Kidney capillary endothelial cell (primary cell): ENCODE measurements at regions not wholly inside any gene's neighbourhood (a gene's known extent, or its start where the extent isn't known, plus 50 kb on each side); places are given as distances from the start of the nearest gene placed in this dataset.

Experiments used
- DNase-seq: peaks from one replicate; pipeline ENCODE4 v3.0.0-alpha.2; 2018; ENCODE audit warnings: low spot score

- DNase-seq, result no peak
Observed at GRCh38 chrX:107502316-107502715, 52.9 kb downstream of the FRMPD3 start.

GRCh38 chrX:107504006-107504405, 54.6 kb downstream of the FRMPD3 start:
- no peak for DNase-seq

- DNase-seq, result no peak
Observed at GRCh38 chrX:107505223-107505622, 55.8 kb downstream of the FRMPD3 start.

GRCh38 chrX:107506596-107507031, 57.2 kb downstream of the FRMPD3 start:
- DNase-seq, result no peak

GRCh38 chrX:107507093-107507743, 57.8 kb downstream of the FRMPD3 start:
- DNase-seq, result no peak

- DNase-seq, result no peak
Observed at GRCh38 chrX:107507744-107508117, 58.3 kb downstream of the FRMPD3 start.

GRCh38 chrX:107508925-107509324, 59.5 kb downstream of the FRMPD3 start:
- DNase-seq, result no peak

GRCh38 chrX:107514944-107515343, 65.5 kb downstream of the FRMPD3 start:
- DNase-seq, result no peak

- no peak for DNase-seq
Observed at GRCh38 chrX:107521877-107522586, 72.6 kb downstream of the FRMPD3 start.

GRCh38 chrX:107522901-107523300, 73.4 kb downstream of the FRMPD3 start:
- no peak for DNase-seq

GRCh38 chrX:107526141-107526540, 76.7 kb downstream of the FRMPD3 start:
- no peak for DNase-seq

- no peak for DNase-seq
Observed at GRCh38 chrX:107530141-107530540, 80.7 kb downstream of the FRMPD3 start.

GRCh38 chrX:107537815-107538214, 88.4 kb downstream of the FRMPD3 start:
- peak; percentile 22 for DNase-seq

GRCh38 chrX:107541244-107541643, 87.1 kb upstream of the PRPS1 start:
- no peak for DNase-seq

- no peak for DNase-seq
Observed at GRCh38 chrX:107542040-107542439, 86.3 kb upstream of the PRPS1 start.

GRCh38 chrX:107542500-107542899, 85.8 kb upstream of the PRPS1 start:
- DNase-seq, result no peak

GRCh38 chrX:107547621-107548020, 80.7 kb upstream of the PRPS1 start:
- no peak for DNase-seq

GRCh38 chrX:107548775-107549174, 79.5 kb upstream of the PRPS1 start:
- DNase-seq, result no peak

GRCh38 chrX:107549504-107549903, 78.8 kb upstream of the PRPS1 start:
- DNase-seq, result no peak

GRCh38 chrX:107551546-107551945, 76.8 kb upstream of the PRPS1 start:
- no peak for DNase-seq

- no peak for DNase-seq
Observed at GRCh38 chrX:107552930-107553329, 75.4 kb upstream of the PRPS1 start.

- no peak for DNase-seq
Observed at GRCh38 chrX:107556967-107557366, 71.3 kb upstream of the PRPS1 start.

- DNase-seq, result no peak
Observed at GRCh38 chrX:107559506-107559905, 68.8 kb upstream of the PRPS1 start.

GRCh38 chrX:107560041-107560440, 68.3 kb upstream of the PRPS1 start:
- DNase-seq, result no peak
